ENCODE measurements at regions not wholly inside any gene's neighbourhood (a gene's known extent, or its start where the extent isn't known, plus 50 kb on each side); places are given as distances from the start of the nearest gene placed in this dataset.

- TF ChIP-seq ZNF263 (CRISPR knock-in tag; IDR thresholded peaks at IDR 0.05; ENCODE audit: borderline replicate concordance) (no peak), SRSF7 (optimal IDR thresholded peaks at IDR 0.05; ENCODE audit: low read depth, low read length) (no peak), THRAP3 (IDR thresholded peaks at IDR 0.05; ENCODE audit: borderline replicate concordance) (no peak), CBX2 (IDR thresholded peaks at IDR 0.05; ENCODE audit: insufficient read depth, low read length, poor library complexity, severe bottlenecking) (no peak), YY1 (IDR thresholded peaks at IDR 0.05; ENCODE audit: borderline replicate concordance in 1 of 3, control insufficient read depth in 1 of 3, extremely low read depth in 1 of 3, insufficient read depth in 3 of 3, insufficient read length in 1 of 3, insufficient replicate concordance in 2 of 3, low read depth in 1 of 3, low read length in 2 of 3) (no peak), GTF2E2 (tag; IDR thresholded peaks at IDR 0.05) (no peak), SRSF3 (IDR thresholded peaks at IDR 0.05; ENCODE audit: insufficient read depth, low read length) (no peak)
These were observed 170.6 kb upstream of the STXBP6 start (continued) for GRCh38 chr14:25220514-25220913.

GRCh38 chr14:25215607-25216006, 165.7 kb upstream of the STXBP6 start:
- H2AFZ ChIP-seq (ENCODE audit: low read depth, low read length): no peak overlapping the region
- no TSS peak for BruUV-seq (replicated peaks)
- no peak for DNase-seq (ENCODE audit: extremely low read depth in 1 of 4, low spot score in 3 of 4)
- no peak overlapping the region for H3K4me3 ChIP-seq
- H4K20me1 ChIP-seq (replicated peaks; ENCODE audit: control insufficient read depth, insufficient read depth, low read length): no peaks in the 10 kb centered on the region
- H3K27me3 ChIP-seq (ENCODE audit: control insufficient read depth in 2 of 2, insufficient read depth in 2 of 2, low read length in 2 of 2): no peaks in the 10 kb centered on the region
- CTCF ChIA-PET (ENCODE audit: low intra/inter-chr PET ratio): no interaction called here
- no peak overlapping the region for H3K9ac ChIP-seq (ENCODE audit: insufficient read depth in 1 of 2, low read depth in 2 of 2, low read length in 2 of 2)
- no peak for FAIRE-seq
- POLR2A ChIA-PET: no interaction called here
- intact Hi-C loops (cut with micrococcal nuclease) (no loop called here), in situ Hi-C loops (cut with MboI) (no loop called here)
- no peaks in the 10 kb centered on the region for H3K4me1 ChIP-seq (replicated peaks in 1 of 2; ENCODE audit: control insufficient read depth in 2 of 2, insufficient read depth in 2 of 2, low read length in 2 of 2)
- H3K36me3 ChIP-seq (ENCODE audit: control insufficient read depth, insufficient read depth, low read length): no peaks in the 10 kb centered on the region
- H3K9me3 ChIP-seq (replicated peaks; ENCODE audit: control insufficient read depth, insufficient read depth, low read depth, low read length): no peaks in the 10 kb centered on the region; the same call in 1 of the 2 replicates
- H3K27ac ChIP-seq (ENCODE audit: extremely low read depth, low read depth, low read length): no peak overlapping the region
- no peaks in the 10 kb centered on the region for H3K9me1 ChIP-seq (ENCODE audit: control insufficient read depth, insufficient read depth, low read length)
- ATAC-seq: no peak
- no peak overlapping the region for H3K4me2 ChIP-seq (ENCODE audit: insufficient read depth, low read length)
- H3K79me2 ChIP-seq (ENCODE audit: control insufficient read depth, insufficient read depth, low read length): no peaks in the 10 kb centered on the region
- TF ChIP-seq EHMT2 (IDR thresholded peaks at IDR 0.05) (no peak), NR0B1 (IDR thresholded peaks at IDR 0.05; ENCODE audit: partially characterized antibody) (no peak), SMARCB1 (IDR thresholded peaks at IDR 0.05; ENCODE audit: insufficient read length, low read depth) (no peak), ZNF354B (CRISPR knock-in tag; IDR thresholded peaks at IDR 0.05) (no peak), SIX5 (IDR thresholded peaks at IDR 0.05; ENCODE audit: borderline replicate concordance in 1 of 2, insufficient read depth in 1 of 2, low read depth in 1 of 2, low read length in 2 of 2) (no peak), NFE2 (IDR thresholded peaks at IDR 0.05; ENCODE audit: low read depth) (no peak), MLLT1 (IDR thresholded peaks at IDR 0.05) (no peak), ZNF398 (CRISPR knock-in tag; IDR thresholded peaks at IDR 0.05) (no peak), YBX1 (IDR thresholded peaks at IDR 0.05) (no peak), TGIF2 (CRISPR knock-in tag; IDR thresholded peaks at IDR 0.05) (no peak)

Data from K562 (cell line).